ENCODE measurements at regions not wholly inside any gene's neighbourhood (a gene's known extent, or its start where the extent isn't known, plus 50 kb on each side); places are given as distances from the start of the nearest gene placed in this dataset.
"Not testable (repeated sequence)": the region's sequence is repeated elsewhere in the genome, so short reads cannot be mapped to it uniquely, and the experiment has no call there.

DNA sequence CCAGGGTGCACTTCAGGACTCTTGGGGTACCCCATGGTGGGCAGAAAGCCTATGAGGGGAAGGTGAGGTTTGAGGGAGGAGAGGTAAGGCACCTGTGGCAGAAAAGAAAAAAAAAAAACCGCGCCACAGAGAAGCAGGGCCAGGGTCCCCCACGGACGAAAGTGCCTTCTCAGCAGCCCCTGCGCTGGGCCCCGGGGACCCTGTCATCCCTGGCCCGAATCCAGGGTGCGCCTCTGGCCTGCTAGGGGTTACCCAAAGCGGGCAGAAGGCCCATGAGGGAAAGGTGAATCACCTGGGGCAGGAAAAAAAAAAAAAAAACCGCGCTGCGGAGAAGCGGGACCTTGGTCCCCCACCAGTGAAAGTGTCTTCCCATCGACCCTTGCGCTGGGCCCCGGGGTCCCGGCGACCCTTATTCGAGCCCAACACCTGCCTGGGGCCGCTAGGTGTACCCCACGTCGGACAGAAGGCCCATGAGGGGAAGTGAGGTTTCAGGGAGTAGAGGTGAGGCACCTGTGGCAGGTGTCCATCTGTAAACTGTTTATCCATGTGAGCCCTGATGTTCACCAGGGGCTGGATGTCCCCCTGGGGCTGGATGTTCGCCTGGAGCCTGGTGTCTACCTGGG, 191.9 kb downstream of the POTEM start:
- H3K36me3 Mint-ChIP-seq, ATAC-seq, H3K4me1 Mint-ChIP-seq, H3K27me3 Mint-ChIP-seq, H3K4me3 Mint-ChIP-seq, H3K27ac Mint-ChIP-seq, H3K9me3 Mint-ChIP-seq: not testable (repeated sequence)

DNA sequence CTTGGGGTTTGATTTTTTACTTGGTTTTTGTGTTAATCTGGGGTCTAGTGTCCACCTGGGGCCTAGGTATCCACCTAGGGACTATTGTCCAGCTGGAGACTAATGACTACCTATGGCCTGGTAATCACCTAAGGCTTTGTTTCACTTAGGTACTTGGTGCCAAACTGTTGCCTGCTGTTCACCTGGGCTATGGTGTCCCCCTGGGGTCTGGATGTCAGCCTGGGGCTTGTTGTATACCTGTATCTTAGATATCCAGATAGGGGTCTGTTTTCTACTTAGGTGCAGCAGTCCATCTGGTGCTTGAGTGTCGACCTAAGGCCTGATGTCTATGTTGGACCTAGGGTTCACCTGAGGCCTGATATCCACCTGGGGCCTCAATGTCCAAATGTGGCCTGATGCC, 193.1 kb downstream of the POTEM start:
- not testable (repeated sequence) for H3K36me3 Mint-ChIP-seq, ATAC-seq, H3K9me3 Mint-ChIP-seq, H3K27me3 Mint-ChIP-seq, H3K27ac Mint-ChIP-seq, H3K4me1 Mint-ChIP-seq, H3K4me3 Mint-ChIP-seq

DNA sequence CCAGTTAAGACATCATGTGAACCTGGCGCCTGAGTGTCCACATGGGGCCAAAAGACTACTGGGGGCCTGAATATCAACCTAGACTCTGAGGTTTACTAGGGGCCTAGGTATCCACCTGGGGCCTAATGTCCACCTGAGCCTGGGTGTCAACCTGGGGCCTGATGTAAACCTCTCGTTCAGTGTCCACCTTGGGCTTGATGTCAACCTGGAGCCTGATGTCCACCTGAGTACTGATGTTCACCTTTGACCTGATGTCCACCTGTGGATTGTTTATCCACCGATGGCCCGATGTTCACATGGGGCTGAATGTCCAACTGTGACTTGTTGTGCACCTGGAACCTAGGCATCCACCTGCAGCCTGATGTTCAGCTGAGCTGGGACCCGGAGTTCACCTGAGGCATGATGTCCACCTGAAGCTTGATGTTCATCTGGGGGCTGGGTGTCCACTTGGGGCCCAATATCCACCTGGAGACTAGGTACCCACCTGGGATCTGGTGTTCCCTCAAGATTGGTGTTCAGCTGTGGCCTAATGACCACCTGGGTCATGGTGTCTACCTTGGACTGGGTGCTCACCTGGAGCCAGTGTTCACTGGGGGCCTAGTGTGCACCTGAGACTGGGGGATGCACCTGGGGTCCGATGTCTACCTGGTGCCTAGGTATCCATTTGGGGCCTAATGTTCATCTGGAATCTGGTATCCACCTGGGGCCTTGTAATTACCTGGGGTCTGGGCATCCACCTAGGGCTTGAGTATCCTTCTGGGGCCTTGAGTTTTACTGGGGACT, 194.2 kb downstream of the POTEM start:
- H3K9me3 Mint-ChIP-seq, result not testable (repeated sequence)

DNA sequence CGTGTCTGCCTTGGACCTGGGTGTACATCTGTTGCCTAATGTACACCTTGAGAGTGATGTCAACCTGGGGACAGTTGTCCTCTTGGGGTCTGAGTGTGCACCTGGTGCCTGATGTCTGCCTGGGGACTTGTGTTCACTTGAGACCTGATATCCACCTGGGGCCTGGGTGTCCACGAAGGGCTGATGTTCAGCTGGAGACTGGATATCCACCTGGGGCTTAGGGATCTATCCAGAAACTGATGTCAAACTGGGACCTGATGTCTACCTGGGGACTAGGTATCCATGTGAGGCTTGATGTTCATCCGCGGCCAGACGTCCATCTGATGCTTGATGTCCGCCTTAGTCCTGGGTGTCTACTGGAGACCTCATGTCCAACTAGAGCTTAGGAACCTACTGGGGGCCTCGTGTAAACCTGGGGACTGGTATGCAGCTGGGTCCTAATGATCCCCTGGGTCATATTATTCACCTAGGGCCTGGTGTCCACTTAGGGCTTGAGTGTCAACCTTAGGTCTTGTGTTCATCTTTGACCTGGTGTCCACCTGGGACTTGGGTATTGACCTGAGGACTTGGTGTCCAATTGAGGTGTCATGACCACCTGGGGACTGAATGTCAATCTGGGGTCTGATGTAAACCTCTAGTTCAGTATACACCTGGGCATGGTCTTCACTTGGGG, 194.9 kb downstream of the POTEM start:
- not testable (repeated sequence) for H3K4me3 Mint-ChIP-seq, H3K9me3 Mint-ChIP-seq, H3K27me3 Mint-ChIP-seq, H3K27ac Mint-ChIP-seq, H3K36me3 Mint-ChIP-seq, ATAC-seq, H3K4me1 Mint-ChIP-seq

More for the DNA sequence above, 194.2 kb downstream of the POTEM start:
- H3K4me3 Mint-ChIP-seq, H3K27ac Mint-ChIP-seq, H3K36me3 Mint-ChIP-seq, ATAC-seq, H3K4me1 Mint-ChIP-seq, H3K27me3 Mint-ChIP-seq: not testable (repeated sequence)

GRCh38 chr14:19162920-19163319, 195.7 kb downstream of the POTEM start:
- H3K27me3 Mint-ChIP-seq, H3K9me3 Mint-ChIP-seq, H3K36me3 Mint-ChIP-seq, ATAC-seq, H3K4me1 Mint-ChIP-seq, H3K27ac Mint-ChIP-seq, H3K4me3 Mint-ChIP-seq: not testable (repeated sequence)

GRCh38 chr14:19163891-19164290, 196.7 kb downstream of the POTEM start:
- not testable (repeated sequence) for H3K4me1 Mint-ChIP-seq, H3K27ac Mint-ChIP-seq, H3K27me3 Mint-ChIP-seq, ATAC-seq, H3K36me3 Mint-ChIP-seq, H3K9me3 Mint-ChIP-seq, H3K4me3 Mint-ChIP-seq

DNA sequence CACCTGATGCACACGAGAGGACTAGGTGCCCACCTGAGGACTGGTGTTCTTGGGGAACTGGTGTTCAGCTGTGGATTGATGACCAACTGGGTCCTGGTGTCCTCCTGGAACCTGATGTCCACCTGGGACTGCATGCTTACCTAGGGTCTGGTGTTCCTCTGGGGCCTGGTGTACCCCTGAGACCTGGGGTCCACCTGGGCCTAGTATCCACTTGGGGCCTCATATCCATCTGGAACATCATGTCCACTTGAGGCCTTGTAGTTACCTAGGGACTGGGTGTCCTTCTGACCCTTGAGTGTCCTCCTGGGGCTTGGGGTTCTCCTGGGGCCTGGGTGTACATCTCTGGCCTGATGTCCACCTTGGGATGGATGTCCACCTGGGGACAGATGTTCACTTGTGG, 197.2 kb downstream of the POTEM start:
- ATAC-seq, H3K4me1 Mint-ChIP-seq, H3K9me3 Mint-ChIP-seq, H3K27me3 Mint-ChIP-seq, H3K27ac Mint-ChIP-seq, H3K4me3 Mint-ChIP-seq, H3K36me3 Mint-ChIP-seq: not testable (repeated sequence)

DNA sequence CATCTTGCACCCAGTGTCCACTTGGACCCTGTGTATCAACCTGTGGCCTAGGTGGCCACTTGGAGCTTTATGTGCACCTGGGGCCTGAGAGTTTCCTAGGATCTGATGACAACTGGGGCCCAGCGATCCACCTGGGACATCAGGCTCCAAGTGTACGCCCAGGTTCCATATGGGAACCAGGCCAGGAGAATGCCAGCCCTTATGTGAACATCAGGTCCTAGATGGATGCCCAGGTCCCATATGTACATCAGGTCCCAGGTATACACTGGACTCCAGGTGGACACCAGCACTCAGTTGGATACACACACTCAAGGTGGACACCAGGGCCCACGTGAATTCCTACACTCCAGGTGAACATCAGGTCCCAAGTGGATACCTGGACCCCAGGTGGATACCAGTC, 198.8 kb downstream of the POTEM start:
- not testable (repeated sequence) for H3K27me3 Mint-ChIP-seq, H3K27ac Mint-ChIP-seq, H3K4me1 Mint-ChIP-seq, H3K4me3 Mint-ChIP-seq, H3K9me3 Mint-ChIP-seq, H3K36me3 Mint-ChIP-seq, ATAC-seq

DNA sequence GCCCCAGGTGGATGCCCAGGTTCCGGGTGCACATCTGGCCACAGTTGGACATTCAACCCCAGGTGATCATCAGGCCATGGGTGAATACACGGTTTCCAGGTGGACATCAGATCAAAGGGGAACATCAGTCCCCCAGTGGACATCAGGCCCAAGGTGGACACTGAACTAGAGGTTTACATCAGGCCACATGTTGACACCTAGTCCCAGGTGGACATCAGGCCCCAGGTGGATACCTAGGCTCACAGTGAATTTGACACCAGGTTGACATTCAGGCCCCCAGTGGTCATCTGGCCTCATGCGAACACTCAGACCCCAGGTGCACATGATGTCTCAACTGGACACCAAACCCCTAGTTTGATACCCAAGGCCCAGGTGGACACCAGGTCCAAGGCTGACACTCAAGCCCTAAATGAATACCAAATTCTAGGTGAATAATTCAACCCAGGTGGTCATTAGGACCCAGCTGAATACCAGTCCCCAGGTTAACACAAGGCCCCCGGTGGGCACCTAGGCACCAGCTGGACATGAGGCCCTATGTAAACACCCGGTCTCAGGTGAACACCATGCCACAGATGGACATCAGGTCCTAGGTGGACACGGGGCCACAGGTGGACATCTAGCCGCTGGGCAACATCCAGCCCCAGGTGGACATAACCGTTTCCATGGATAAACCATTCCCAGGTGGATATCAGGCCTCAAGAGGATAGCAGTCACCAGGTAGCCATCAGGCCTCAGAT, 200.4 kb downstream of the POTEM start:
- H3K9me3 Mint-ChIP-seq, H3K36me3 Mint-ChIP-seq, H3K4me3 Mint-ChIP-seq, H3K27ac Mint-ChIP-seq, H3K4me1 Mint-ChIP-seq, H3K27me3 Mint-ChIP-seq, ATAC-seq: not testable (repeated sequence)

DNA sequence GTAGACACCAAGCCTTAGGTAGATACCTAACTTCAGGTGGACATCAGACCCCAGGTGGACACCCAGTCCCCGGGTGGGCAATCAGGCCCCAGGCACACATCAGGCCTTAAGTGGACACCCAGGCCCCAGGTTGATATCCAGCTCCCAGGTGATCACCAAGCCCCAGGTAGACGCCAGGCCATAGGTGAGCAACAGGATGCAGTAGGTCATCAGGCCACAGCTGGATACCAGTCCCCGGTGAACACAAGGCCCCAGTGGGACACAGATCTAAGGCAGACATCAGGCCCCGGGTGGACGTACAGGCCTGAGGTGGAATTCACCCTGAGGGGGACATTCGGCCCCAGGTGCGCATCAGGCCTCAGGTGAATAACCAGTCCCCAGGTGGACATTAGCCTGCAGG, 201.0 kb downstream of the POTEM start:
- ATAC-seq, result not testable (repeated sequence)

GRCh38 chr14:19169561-19170362, 202.5 kb downstream of the POTEM start:
- H3K36me3 Mint-ChIP-seq, ATAC-seq, H3K27me3 Mint-ChIP-seq, H3K4me1 Mint-ChIP-seq, H3K9me3 Mint-ChIP-seq, H3K4me3 Mint-ChIP-seq, H3K27ac Mint-ChIP-seq: not testable (repeated sequence)

More for the DNA sequence above, 201.0 kb downstream of the POTEM start:
- not testable (repeated sequence) for H3K27me3 Mint-ChIP-seq, H3K4me3 Mint-ChIP-seq, H3K36me3 Mint-ChIP-seq, H3K9me3 Mint-ChIP-seq, H3K27ac Mint-ChIP-seq, H3K4me1 Mint-ChIP-seq

DNA sequence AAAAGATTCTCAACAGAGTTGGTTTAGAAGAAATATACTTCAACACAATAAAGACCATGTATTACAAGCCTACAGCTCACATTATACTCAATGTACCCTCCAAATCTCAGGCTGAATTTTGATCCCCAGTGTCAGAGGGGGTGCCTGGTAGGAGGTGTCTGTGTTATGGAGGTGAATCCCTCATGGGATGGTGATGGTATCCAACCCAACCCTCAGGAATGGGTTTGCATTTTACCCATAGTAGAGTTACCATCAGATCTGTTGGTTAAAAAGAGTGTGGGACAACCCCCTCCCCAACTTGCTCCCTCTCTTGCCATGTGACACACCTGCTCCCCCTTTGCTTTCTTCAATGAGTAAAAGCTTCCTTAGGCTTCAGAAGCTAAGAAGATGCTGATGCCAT, 205.5 kb downstream of the POTEM start:
- not testable (repeated sequence) for H3K4me3 Mint-ChIP-seq, H3K27ac Mint-ChIP-seq, ATAC-seq, H3K36me3 Mint-ChIP-seq, H3K27me3 Mint-ChIP-seq, H3K4me1 Mint-ChIP-seq, H3K9me3 Mint-ChIP-seq

DNA sequence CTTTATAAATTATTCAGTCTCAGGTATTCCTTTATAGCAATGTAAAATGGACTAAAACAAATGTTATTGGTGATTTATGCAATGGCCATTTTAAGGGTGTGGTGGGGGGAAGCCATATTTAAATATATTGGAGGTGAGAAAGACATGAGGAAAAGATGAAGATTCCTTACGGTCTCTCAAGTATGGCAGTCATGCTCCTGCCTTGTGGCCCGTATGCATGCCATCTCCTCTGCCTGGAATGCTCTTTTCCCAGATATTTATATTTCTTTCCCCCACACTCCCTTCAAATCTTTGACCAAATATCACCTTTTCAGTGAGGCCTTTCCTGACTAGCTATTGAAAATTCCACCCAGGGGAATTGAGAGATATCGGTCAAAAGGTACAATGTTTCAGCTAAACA, 206.0 kb downstream of the POTEM start:
- not testable (repeated sequence) for H3K27me3 Mint-ChIP-seq, H3K4me1 Mint-ChIP-seq, H3K9me3 Mint-ChIP-seq, H3K4me3 Mint-ChIP-seq, H3K27ac Mint-ChIP-seq, ATAC-seq, H3K36me3 Mint-ChIP-seq

DNA sequence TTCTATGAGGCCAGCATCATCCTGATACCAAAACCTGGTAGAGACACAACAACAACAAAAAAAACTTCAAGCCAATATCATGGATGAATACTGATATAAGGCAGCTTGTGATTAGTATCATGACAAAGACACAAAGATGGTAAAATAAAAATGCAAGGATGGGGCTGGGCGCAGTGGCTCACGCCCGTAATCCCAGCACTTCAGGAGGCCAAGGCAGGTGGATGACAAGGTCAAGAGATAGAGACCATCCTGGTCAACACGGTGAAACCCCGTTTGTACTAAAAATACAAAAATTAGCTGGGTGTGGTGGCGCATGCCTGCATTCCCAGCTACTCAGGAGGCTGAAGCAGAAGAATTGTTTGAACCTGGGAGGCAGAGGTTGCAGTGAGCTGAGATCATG, 210.2 kb downstream of the POTEM start:
- H3K27me3 Mint-ChIP-seq, ATAC-seq, H3K4me3 Mint-ChIP-seq, H3K4me1 Mint-ChIP-seq, H3K27ac Mint-ChIP-seq, H3K9me3 Mint-ChIP-seq, H3K36me3 Mint-ChIP-seq: not testable (repeated sequence)

DNA sequence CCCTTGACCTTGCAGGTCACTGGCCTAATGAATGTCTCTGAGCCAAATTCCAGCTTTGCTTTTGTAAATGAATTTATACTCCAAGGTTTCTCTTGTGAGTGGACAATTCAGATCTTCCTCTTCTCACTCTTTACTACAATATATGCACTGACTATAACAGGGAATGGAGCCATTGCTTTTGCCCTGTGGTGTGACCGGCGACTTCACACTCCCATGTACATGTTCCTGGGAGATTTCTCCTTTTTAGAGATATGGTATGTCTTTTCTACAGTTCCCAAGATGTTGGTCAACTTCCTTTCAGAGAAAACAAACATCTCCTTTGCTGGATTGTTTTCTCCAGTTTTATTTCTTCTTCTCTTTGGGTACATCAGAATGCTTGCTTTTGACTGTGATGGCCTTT, 213.1 kb downstream of the POTEM start:
- ATAC-seq, H3K4me3 Mint-ChIP-seq, H3K27ac Mint-ChIP-seq, H3K36me3 Mint-ChIP-seq, H3K4me1 Mint-ChIP-seq, H3K9me3 Mint-ChIP-seq, H3K27me3 Mint-ChIP-seq: not testable (repeated sequence)
